AG04449 (cell line): ENCODE measurements at regions not wholly inside any gene's neighbourhood (a gene's known extent, or its start where the extent isn't known, plus 50 kb on each side); places are given as distances from the start of the nearest gene placed in this dataset.
"Not testable (repeated sequence)": the region's sequence is repeated elsewhere in the genome, so short reads cannot be mapped to it uniquely, and the experiment has no call there.

ENCODE experiments used
- CTCF ChIA-PET: fragments of 350-600 bp; formaldehyde crosslinking; extraction: SDS; loops from one replicate; lab custom pipeline; 2021; ENCODE audit warnings: antibody characterized with exemption; lab: Yijun Ruan, JAX
- POLR2A ChIA-PET: fragments of 400-600, 350-600 bp; formaldehyde crosslinking; extraction: SDS; loops from one replicate; lab custom pipeline; 2020; ENCODE audit warnings: antibody characterized with exemption, inconsistent platforms; lab: Yijun Ruan, JAX
- DNase-seq: peaks from one replicate; pipeline ENCODE4 v3.0.0-alpha.2; 2010; ENCODE audit warnings: low read depth, low spot score
- H3K4me3 ChIP-seq: 2 replicates; pipeline ENCODE4 v1.5.1; 2011; ENCODE audit warnings: low read depth, mild to moderate bottlenecking, control low read depth, low read length
- CTCF ChIP-seq: IDR thresholded peaks from one replicate; pipeline ENCODE4 v1.5.1; 2011; ENCODE audit warnings: mild to moderate bottlenecking, moderate library complexity, low read length, control low read depth, inconsistent platforms; ENCODE audit not compliant: insufficient read depth; ENCODE audit errors: missing control alignments

GRCh38 chr9:111095441-111095840, 57.2 kb upstream of the LPAR1 start:
- CTCF ChIA-PET: no interaction called here
- TF ChIP-seq CTCF: no peak
- POLR2A ChIA-PET: no interaction called here
- no peak for DNase-seq
- no peak overlapping the region for H3K4me3 ChIP-seq

- ChIA-PET POLR2A (no interaction called here), CTCF (no interaction called here)
- no peak for TF ChIP-seq CTCF
- no peak overlapping the region for H3K4me3 ChIP-seq
- DNase-seq: no peak
Measured at GRCh38 chr9:111094958-111095357, 56.7 kb upstream of the LPAR1 start.

DNA sequence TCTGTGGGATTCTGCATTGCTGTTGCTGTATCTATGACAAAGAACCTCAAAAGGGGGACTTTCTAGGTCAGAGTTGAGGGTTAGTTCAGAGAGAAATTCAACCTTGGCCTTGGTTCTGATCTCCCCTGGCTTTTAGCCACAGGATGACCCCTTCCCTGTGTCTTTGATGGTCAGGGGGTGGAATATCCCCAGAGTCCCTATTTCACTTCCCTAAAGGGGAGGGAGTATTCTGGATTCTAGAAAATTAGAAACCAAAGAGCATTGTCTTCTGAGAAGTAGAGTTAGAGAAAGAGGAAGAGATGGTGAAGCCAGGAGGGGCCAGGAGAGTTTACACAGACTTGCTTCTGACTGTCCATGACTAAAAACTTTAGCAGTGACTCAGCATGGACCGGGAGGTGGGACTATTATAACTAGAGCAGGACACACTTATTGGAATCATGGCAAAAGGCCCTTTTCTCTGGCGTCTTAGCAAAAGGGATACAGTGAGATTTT, 56.2 kb upstream of the LPAR1 start:
- no peak overlapping the region for H3K4me3 ChIP-seq
- peak; percentile 36 for DNase-seq
- TF ChIP-seq CTCF: no peak
- CTCF ChIA-PET: no interaction called here
- POLR2A ChIA-PET: no interaction called here

GRCh38 chr9:111092167-111092566, 53.9 kb upstream of the LPAR1 start:
- CTCF ChIA-PET: interaction anchor here (1.2 kb wide), 1 partner anchor 9 kb away, joined by 3 read pairs; no protein-coding TSS in a partner anchor
- POLR2A ChIA-PET: interaction anchor here (0.7 kb wide), 1 partner anchor 1163 kb away, joined by 3 read pairs; no protein-coding TSS in a partner anchor
- H3K4me3 ChIP-seq, DNase-seq: not testable (repeated sequence)
